ENCODE measurements at regions not wholly inside any gene's neighbourhood (a gene's known extent, or its start where the extent isn't known, plus 50 kb on each side); places are given as distances from the start of the nearest gene placed in this dataset.

GRCh38 chr11:98564881-98565280, 455.9 kb upstream of the CNTN5 start:
- WGBS (ENCODE audit: insufficient coverage): no CpG with 5 or more reads among the region's 4 CpGs
- no peak overlapping the region for H3K4me2 ChIP-seq (replicated peaks; ENCODE audit: low read depth, low read length, poor library complexity, severe bottlenecking)
- Mint-ChIP-seq H3K9me3 (ENCODE audit: insufficient read depth) (no peaks in the 10 kb centered on the region), H3K4me3 (no peak overlapping the region), H3K27ac (no peak overlapping the region), H3K4me1 (no peaks in the 10 kb centered on the region), H3K27me3 (no peaks in the 10 kb centered on the region)
- no peak overlapping the region for H3K4me3 ChIP-seq (ENCODE audit: control extremely low read depth in 1 of 5, extremely low read depth in 1 of 5, insufficient read depth in 1 of 5, low read depth in 2 of 5, low read length in 4 of 5)
- ChIA-PET CTCF (no interaction called here), POLR2A (no interaction called here)
- intact Hi-C loops (cut with micrococcal nuclease): no loop called here
- no peaks in the 10 kb centered on the region for H3K36me3 ChIP-seq (replicated peaks in 1 of 2; ENCODE audit: control extremely low read depth in 1 of 2, control insufficient read depth in 1 of 2, extremely low read depth in 1 of 2, insufficient read depth in 2 of 2, low read length in 1 of 2)
- H2AFZ ChIP-seq (ENCODE audit: insufficient read depth, low read depth, low read length, poor library complexity, severe bottlenecking): no peak overlapping the region
- peaks cover 0 to 5% (median 0%) of the 10 kb centered on the region in 3 donors for H3K9me3 ChIP-seq (ENCODE audit: control extremely low read depth in 1 of 3, control insufficient read depth in 2 of 3, insufficient read depth in 1 of 3, low read length in 2 of 3)
- no peak overlapping the region for H3K9ac ChIP-seq (ENCODE audit: low read length)
- no peaks in the 10 kb centered on the region for H3K4me1 ChIP-seq (ENCODE audit: control insufficient read depth in 2 of 2, insufficient read depth in 2 of 2, low read length in 2 of 2)
- H3K27me3 ChIP-seq (replicated peaks in 1 of 4; ENCODE audit: control extremely low read depth in 1 of 4, control insufficient read depth in 3 of 4, insufficient read depth in 4 of 4, low read length in 3 of 4): no peaks in the 10 kb centered on the region
- DNase-seq (no peak), ATAC-seq (ENCODE audit: low read depth) (no peak)
- H4K20me1 ChIP-seq (ENCODE audit: control insufficient read depth, insufficient read depth, low read length, poor library complexity, severe bottlenecking): no peaks in the 10 kb centered on the region
- TF ChIP-seq CTCF (IDR thresholded peaks at IDR 0.05) (no peak), EZH2 (IDR thresholded peaks at IDR 0.05; ENCODE audit: borderline replicate concordance, insufficient read depth, low read depth, low read length, poor library complexity, severe bottlenecking) (no peak)
- no peaks in the 10 kb centered on the region for H3K79me2 ChIP-seq (ENCODE audit: control insufficient read depth, insufficient read depth, low read length)
- no peak overlapping the region for H3K27ac ChIP-seq (ENCODE audit: low read length in 2 of 2)

GRCh38 chr11:98565311-98565710, 455.4 kb upstream of the CNTN5 start:
- H2AFZ ChIP-seq (ENCODE audit: insufficient read depth, low read depth, low read length, poor library complexity, severe bottlenecking): no peak overlapping the region
- TF ChIP-seq EZH2 (IDR thresholded peaks at IDR 0.05; ENCODE audit: borderline replicate concordance, insufficient read depth, low read depth, low read length, poor library complexity, severe bottlenecking): no peak
- H3K9me3 ChIP-seq (ENCODE audit: control extremely low read depth in 1 of 3, control insufficient read depth in 2 of 3, insufficient read depth in 1 of 3, low read length in 2 of 3): peaks cover 0 to 5% (median 0%) of the 10 kb centered on the region in 3 donors
- H3K4me1 ChIP-seq (ENCODE audit: control insufficient read depth in 2 of 2, insufficient read depth in 2 of 2, low read length in 2 of 2): no peaks in the 10 kb centered on the region
- WGBS (ENCODE audit: insufficient coverage): no CpG with 5 or more reads among the region's 5 CpGs
- POLR2A ChIA-PET: no interaction called here
- no peak overlapping the region for H3K27ac Mint-ChIP-seq
- no peaks in the 10 kb centered on the region for H3K9me3 Mint-ChIP-seq (ENCODE audit: insufficient read depth)
- H3K4me2 ChIP-seq (replicated peaks; ENCODE audit: low read depth, low read length, poor library complexity, severe bottlenecking): no peak overlapping the region
- ATAC-seq (ENCODE audit: low read depth) (no peak), DNase-seq (no peak)
- H3K9ac ChIP-seq (ENCODE audit: low read length): no peak overlapping the region
- H3K27me3 ChIP-seq (replicated peaks in 1 of 4; ENCODE audit: control extremely low read depth in 1 of 4, control insufficient read depth in 3 of 4, insufficient read depth in 4 of 4, low read length in 3 of 4): no peaks in the 10 kb centered on the region
- no peak overlapping the region for H3K27ac ChIP-seq (ENCODE audit: low read length in 2 of 2)
- no peaks in the 10 kb centered on the region for H3K79me2 ChIP-seq (ENCODE audit: control insufficient read depth, insufficient read depth, low read length)
- H3K27me3 Mint-ChIP-seq: no peaks in the 10 kb centered on the region
- H3K4me3 Mint-ChIP-seq: no peak overlapping the region
- CTCF ChIA-PET: no interaction called here
- H3K4me1 Mint-ChIP-seq: no peaks in the 10 kb centered on the region
- intact Hi-C loops (cut with micrococcal nuclease): no loop called here
- no peak overlapping the region for H3K4me3 ChIP-seq (ENCODE audit: control extremely low read depth in 1 of 5, extremely low read depth in 1 of 5, insufficient read depth in 1 of 5, low read depth in 2 of 5, low read length in 4 of 5)
- no peaks in the 10 kb centered on the region for H4K20me1 ChIP-seq (ENCODE audit: control insufficient read depth, insufficient read depth, low read length, poor library complexity, severe bottlenecking)
- no peaks in the 10 kb centered on the region for H3K36me3 ChIP-seq (replicated peaks in 1 of 2; ENCODE audit: control extremely low read depth in 1 of 2, control insufficient read depth in 1 of 2, extremely low read depth in 1 of 2, insufficient read depth in 2 of 2, low read length in 1 of 2)
